Trophoblast cell (in vitro differentiated cells and primary cell): ENCODE measurements at regions not wholly inside any gene's neighbourhood (a gene's known extent, or its start where the extent isn't known, plus 50 kb on each side); places are given as distances from the start of the nearest gene placed in this dataset.

Source experiments
- DNase-seq, 2 donors: peaks; one replicate each; pipeline ENCODE4 v3.0.0-alpha.2; 2016
- H2AFZ ChIP-seq: 2 replicates; pipeline ENCODE4 v1.6.1; 2013; ENCODE audit warnings: low read length, moderate library complexity, mild to moderate bottlenecking; ENCODE audit not compliant: insufficient read depth, poor library complexity
- H2AK5ac ChIP-seq: 2 replicates; pipeline ENCODE4 v1.6.1; 2013; ENCODE audit warnings: mild to moderate bottlenecking, low read length
- H2BK120ac ChIP-seq: 2 replicates; pipeline ENCODE4 v1.6.1; 2013; ENCODE audit warnings: low read length, mild to moderate bottlenecking, moderate library complexity; ENCODE audit not compliant: insufficient read depth, poor library complexity
- H2BK12ac ChIP-seq: 2 replicates; pipeline ENCODE4 v1.6.1; 2013; ENCODE audit warnings: mild to moderate bottlenecking, low read length, moderate library complexity
- H2BK5ac ChIP-seq: 2 replicates; pipeline ENCODE4 v1.6.1; 2013; ENCODE audit warnings: low read length, low read depth, moderate library complexity, mild to moderate bottlenecking; ENCODE audit not compliant: poor library complexity
- H3K14ac ChIP-seq: 2 replicates; pipeline ENCODE4 v1.6.1; 2013; ENCODE audit warnings: mild to moderate bottlenecking, low read length
- H3K18ac ChIP-seq: 2 replicates; pipeline ENCODE4 v1.6.1; 2013; ENCODE audit warnings: mild to moderate bottlenecking, low read length
- H3K23ac ChIP-seq: 2 replicates; pipeline ENCODE4 v1.6.1; 2013; ENCODE audit warnings: low read length
- H3K27ac ChIP-seq: 2 replicates; pipeline ENCODE4 v1.5.1; 2013; ENCODE audit warnings: low read depth, mild to moderate bottlenecking, inconsistent platforms, low read length, moderate library complexity
- H3K27me3 ChIP-seq: 2 replicates; pipeline ENCODE4 v1.6.1; 2013; ENCODE audit warnings: inconsistent platforms, mild to moderate bottlenecking, low read length, moderate library complexity; ENCODE audit not compliant: insufficient read depth
- H3K36me3 ChIP-seq, 2 experiments: 1 replicate in 1 of 2; 2 replicates in 1 of 2; pipeline ENCODE4 v1.6.1; 2013; ENCODE audit warnings: low read length in 2 of 2, mild to moderate bottlenecking in 2 of 2, moderate library complexity in 1 of 2; ENCODE audit not compliant: insufficient read depth in 2 of 2, control insufficient read depth in 1 of 2
- H3K4ac ChIP-seq: 2 replicates; pipeline ENCODE4 v1.6.1; 2013; ENCODE audit warnings: low read depth, mild to moderate bottlenecking, low read length, moderate library complexity
- H3K4me1 ChIP-seq, 2 experiments: 1 replicate in 1 of 2; 2 replicates in 1 of 2; pipeline ENCODE4 v1.6.1; 2013; ENCODE audit warnings: low read length in 2 of 2, mild to moderate bottlenecking in 2 of 2, moderate library complexity in 1 of 2; ENCODE audit not compliant: insufficient read depth in 2 of 2, control insufficient read depth in 1 of 2
- H3K4me2 ChIP-seq: 2 replicates; pipeline ENCODE4 v1.6.1; 2013; ENCODE audit warnings: inconsistent platforms, mild to moderate bottlenecking, low read length, moderate library complexity
- H3K4me3 ChIP-seq: 2 replicates; pipeline ENCODE4 v1.5.1; 2013; ENCODE audit warnings: mild to moderate bottlenecking, low read depth, low read length, inconsistent platforms
- H3K79me1 ChIP-seq: one replicate; pipeline ENCODE4 v1.6.1; 2013; ENCODE audit warnings: low read length
- H3K79me2 ChIP-seq: 2 replicates; pipeline ENCODE4 v1.6.1; 2013; ENCODE audit warnings: low read length, mild to moderate bottlenecking; ENCODE audit not compliant: control insufficient read depth, insufficient read depth, poor library complexity
- H3K9ac ChIP-seq: 2 replicates; pipeline ENCODE4 v1.6.1; 2013; ENCODE audit warnings: mild to moderate bottlenecking, low read length
- H3K9me3 ChIP-seq: 2 replicates; pipeline ENCODE4 v1.6.1; 2013; ENCODE audit warnings: low read depth, mild to moderate bottlenecking, control low read depth, inconsistent platforms, low read length; ENCODE audit not compliant: insufficient read depth
- H4K12ac ChIP-seq: 2 replicates; pipeline ENCODE4 v1.6.1; 2013; ENCODE audit warnings: low read depth, mild to moderate bottlenecking, low read length, moderate library complexity
- H4K8ac ChIP-seq: 2 replicates; pipeline ENCODE4 v1.6.1; 2013; ENCODE audit warnings: low read depth, mild to moderate bottlenecking, low read length, moderate library complexity
- H4K91ac ChIP-seq: one replicate; pipeline ENCODE4 v1.6.1; 2013; ENCODE audit warnings: low read depth, mild to moderate bottlenecking, low read length, moderate library complexity
- WGBS: extraction: QIAGEN DNeasy Blood & Tissue Kit; methylation state at CpG from one replicate; pipeline ENCODE4 v1.1.7; 2013; ENCODE audit warnings: missing lambda C conversion rate; ENCODE audit not compliant: insufficient read length, insufficient coverage; ENCODE audit errors: extremely low coverage; 5-methylcytosine and 5-hydroxymethylcytosine counted together

DNA sequence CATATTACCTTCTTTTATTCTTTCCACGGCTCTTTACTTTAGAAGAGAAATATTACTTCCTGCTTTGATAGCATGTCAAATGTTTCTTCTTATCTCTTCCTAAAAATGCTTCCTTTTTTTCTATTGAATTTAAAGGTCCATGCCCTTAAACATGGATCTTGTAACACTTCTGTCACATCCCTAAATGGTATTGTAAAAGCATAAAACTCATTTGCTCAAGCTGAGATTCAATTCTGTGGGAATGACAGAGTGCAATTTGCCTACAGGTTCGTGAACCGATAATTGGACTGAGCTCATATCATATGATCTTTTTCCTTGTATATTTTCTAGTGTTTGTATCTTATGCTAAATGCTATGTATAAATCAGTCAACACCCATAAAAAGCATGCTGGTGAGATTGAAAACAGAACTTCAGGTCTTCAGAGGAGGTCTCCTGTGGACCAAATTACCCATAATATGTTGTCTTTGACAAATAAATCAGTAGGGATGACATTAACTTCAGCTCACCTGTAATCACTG is 429.3 kb downstream of the TMEM232 start:
- Histone ChIP-seq H3K4ac (no peak overlapping the region), H3K9me3 (no peaks in the 10 kb centered on the region), H3K4me3 (no peak overlapping the region), H4K8ac (no peak overlapping the region), H3K27me3 (no peaks in the 10 kb centered on the region), H4K12ac (no peak overlapping the region), H3K23ac (no peak overlapping the region), H2BK5ac (no peak overlapping the region), H4K91ac (no peak overlapping the region), H3K36me3 (no peaks in the 10 kb centered on the region), H3K79me2 (no peaks in the 10 kb centered on the region), H3K79me1 (no peaks in the 10 kb centered on the region), H3K4me2 (no peak overlapping the region), H3K9ac (no peak overlapping the region), H2BK120ac (no peak overlapping the region), H2AFZ (no peak overlapping the region), H3K27ac (no peak overlapping the region), H3K4me1 (no peaks in the 10 kb centered on the region), H3K14ac (no peak overlapping the region), H2AK5ac (no peak overlapping the region), H2BK12ac (no peak overlapping the region), H3K18ac (no peak overlapping the region)
- no CpG with 5 or more reads among the region's 3 CpGs for WGBS
- DNase-seq, result no peak

DNA sequence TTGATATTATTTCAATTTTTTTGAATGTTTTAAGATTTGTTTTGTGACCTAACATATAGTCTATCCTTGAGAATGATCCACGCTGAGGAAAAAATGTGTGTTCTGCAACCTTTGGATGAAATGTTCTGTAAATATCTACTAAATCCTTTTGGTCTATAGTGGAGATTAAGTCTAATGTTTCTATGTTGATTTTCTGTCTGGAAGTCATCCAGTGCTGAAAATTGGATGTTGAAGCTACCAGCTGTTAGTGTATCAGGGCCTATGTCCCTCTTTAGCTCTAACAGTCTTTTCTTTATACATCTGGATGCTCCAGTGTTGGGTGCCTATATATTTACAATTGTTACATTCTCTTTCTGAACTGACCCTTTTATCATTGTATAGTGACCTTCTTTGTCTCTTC is 422.3 kb downstream of the TMEM232 start:
- Histone ChIP-seq H3K4me2 (no peak overlapping the region), H4K91ac (no peak overlapping the region), H2BK120ac (no peak overlapping the region), H3K79me2 (no peaks in the 10 kb centered on the region), H4K8ac (no peak overlapping the region), H3K9ac (no peak overlapping the region), H3K27ac (no peak overlapping the region), H2BK12ac (no peak overlapping the region), H3K4me1 (no peaks in the 10 kb centered on the region), H4K12ac (no peak overlapping the region), H2AFZ (no peak overlapping the region), H3K14ac (no peak overlapping the region), H2BK5ac (no peak overlapping the region), H2AK5ac (no peak overlapping the region), H3K9me3 (peaks cover 2% of the 10 kb centered on the region), H3K27me3 (no peaks in the 10 kb centered on the region), H3K4me3 (no peak overlapping the region), H3K23ac (no peak overlapping the region), H3K79me1 (no peaks in the 10 kb centered on the region), H3K4ac (no peak overlapping the region), H3K36me3 (no peaks in the 10 kb centered on the region), H3K18ac (no peak overlapping the region)
- no peak for DNase-seq
- no CpG with 5 or more reads among the region's 1 CpG for WGBS

DNA sequence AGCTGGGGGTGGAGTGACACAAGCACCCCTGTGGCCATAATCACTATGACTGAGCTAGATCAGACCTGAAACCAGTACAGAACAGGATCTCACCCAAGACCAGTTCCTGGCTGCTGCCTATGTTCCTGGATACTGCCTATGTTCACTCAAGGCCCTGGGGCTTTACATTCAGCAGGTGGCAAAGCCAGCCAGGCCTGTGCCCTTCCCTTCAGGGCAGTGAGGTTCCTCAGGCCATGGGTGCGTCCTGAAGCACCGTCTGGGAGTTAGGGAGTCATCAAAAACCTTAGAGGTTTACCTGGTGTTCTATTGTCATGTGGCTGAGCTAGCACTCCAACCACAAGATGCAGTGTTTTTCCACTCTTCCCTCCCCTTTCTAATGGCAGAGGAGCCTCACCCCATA is 419.8 kb downstream of the TMEM232 start:
- Histone ChIP-seq H3K9ac (no peak overlapping the region), H3K4me1 (no peaks in the 10 kb centered on the region), H3K27me3 (no peaks in the 10 kb centered on the region), H3K9me3 (peaks cover 2% of the 10 kb centered on the region), H2BK12ac (no peak overlapping the region), H3K27ac (no peak overlapping the region), H2AFZ (no peak overlapping the region), H3K36me3 (no peaks in the 10 kb centered on the region), H4K12ac (no peak overlapping the region), H3K4ac (no peak overlapping the region), H2BK5ac (no peak overlapping the region), H2BK120ac (no peak overlapping the region), H3K4me2 (no peak overlapping the region), H2AK5ac (no peak overlapping the region), H3K79me1 (no peaks in the 10 kb centered on the region), H4K91ac (no peak overlapping the region), H3K18ac (no peak overlapping the region), H3K4me3 (no peak overlapping the region), H3K79me2 (no peaks in the 10 kb centered on the region), H3K14ac (no peak overlapping the region), H4K8ac (no peak overlapping the region), H3K23ac (no peak overlapping the region)
- WGBS, result no CpG with 5 or more reads among the region's 2 CpGs
- no peak for DNase-seq

DNA sequence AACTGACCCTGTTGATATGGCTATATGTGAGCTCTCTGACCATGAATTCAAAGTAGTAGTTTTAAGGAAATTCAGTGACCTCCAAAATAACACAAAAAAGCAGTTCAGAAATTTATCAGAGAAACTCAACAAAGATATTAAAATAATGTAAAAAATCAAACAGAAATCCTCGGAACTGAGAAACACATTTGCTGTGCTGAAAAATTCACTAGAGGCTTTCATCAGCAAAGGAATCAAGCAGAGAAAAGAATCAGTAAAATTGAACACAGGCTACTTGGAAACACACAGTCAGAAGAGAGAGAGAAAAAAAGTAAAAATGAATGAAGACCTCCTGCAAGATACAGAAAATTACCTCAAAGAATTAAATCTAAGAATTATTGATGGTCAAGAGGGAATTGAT is 417.2 kb downstream of the TMEM232 start:
- no peak overlapping the region for H2BK12ac ChIP-seq
- H3K27ac ChIP-seq, result no peak overlapping the region
- no peaks in the 10 kb centered on the region for H3K79me1 ChIP-seq
- H2BK120ac ChIP-seq, result no peak overlapping the region
- no peaks in the 10 kb centered on the region for H3K36me3 ChIP-seq
- H2AK5ac ChIP-seq, result no peak overlapping the region
- H4K8ac ChIP-seq, result no peak overlapping the region
- no peaks in the 10 kb centered on the region for H3K79me2 ChIP-seq
- H3K4me1 ChIP-seq, result no peaks in the 10 kb centered on the region
- no peak overlapping the region for H3K4me2 ChIP-seq
- H3K18ac ChIP-seq, result no peak overlapping the region
- no peak overlapping the region for H3K23ac ChIP-seq
- no peak overlapping the region for H3K4me3 ChIP-seq
- no peak overlapping the region for H4K12ac ChIP-seq
- H2AFZ ChIP-seq, result no peak overlapping the region
- no CpG with 5 or more reads among the region's 1 CpG for WGBS
- no peak for DNase-seq
- no peak overlapping the region for H2BK5ac ChIP-seq
- no peaks in the 10 kb centered on the region for H3K27me3 ChIP-seq
- no peak overlapping the region for H3K14ac ChIP-seq
- no peak overlapping the region for H3K9ac ChIP-seq
- H3K4ac ChIP-seq, result no peak overlapping the region
- H4K91ac ChIP-seq, result no peak overlapping the region
- H3K9me3 ChIP-seq, result peaks cover 2% of the 10 kb centered on the region
